Thoracic aorta (tissue), 2 donors: ENCODE measurements at regions not wholly inside any gene's neighbourhood (a gene's known extent, or its start where the extent isn't known, plus 50 kb on each side); places are given as distances from the start of the nearest gene placed in this dataset.

Experiments used
- ATAC-seq: fragments of 150-250 bp; one replicate; pipeline ENCODE4 v1.8.0; 2017; ENCODE audit warnings: low read depth; ENCODE audit not compliant: insufficient number of reproducible peaks, low FRiP score
- DNase-seq: peaks from one replicate; pipeline ENCODE4 v3.0.0-alpha.2; 2020; ENCODE audit warnings: low spot score
- H3K27ac ChIP-seq, 2 donors: fragments of 200-600 bp; sonication (generic); 1 replicate in 1 of 2; 2 replicates in 1 of 2; pipeline ENCODE4 v1.5.1; 2016; ENCODE audit warnings: mild to moderate bottlenecking in 2 of 2, moderate library complexity in 2 of 2
- H3K27me3 ChIP-seq: fragments of 200-600 bp; sonication (generic); replicated peaks from 2 replicates; pipeline ENCODE4 v1.6.0; 2016; ENCODE audit warnings: mild to moderate bottlenecking; ENCODE audit not compliant: insufficient read depth
- H3K36me3 ChIP-seq: fragments of 200-600 bp; sonication (generic); one replicate; pipeline ENCODE4 v1.5.1; 2016
- H3K4me1 ChIP-seq, 2 donors: fragments of 200-600 bp; sonication (generic); 1 replicate in 1 of 2; 2 replicates in 1 of 2; pipeline versions ENCODE4 v1.5.1 to v1.6.0; 2016; ENCODE audit warnings: low read depth in 2 of 2, mild to moderate bottlenecking in 1 of 2; ENCODE audit not compliant: control insufficient read depth in 1 of 2
- H3K4me3 ChIP-seq: fragments of 200-600 bp; sonication (generic); 2 replicates; pipeline ENCODE4 v1.5.1; 2016; ENCODE audit warnings: mild to moderate bottlenecking
- H3K9me3 ChIP-seq: fragments of 200-600 bp; sonication (generic); 2 replicates; pipeline ENCODE4 v1.5.1; 2016
- CTCF ChIP-seq: fragments of 200-600 bp; sonication (generic); IDR thresholded peaks from one replicate; pipeline ENCODE4 v1.5.1; 2019; ENCODE audit warnings: antibody characterized with exemption

DNA sequence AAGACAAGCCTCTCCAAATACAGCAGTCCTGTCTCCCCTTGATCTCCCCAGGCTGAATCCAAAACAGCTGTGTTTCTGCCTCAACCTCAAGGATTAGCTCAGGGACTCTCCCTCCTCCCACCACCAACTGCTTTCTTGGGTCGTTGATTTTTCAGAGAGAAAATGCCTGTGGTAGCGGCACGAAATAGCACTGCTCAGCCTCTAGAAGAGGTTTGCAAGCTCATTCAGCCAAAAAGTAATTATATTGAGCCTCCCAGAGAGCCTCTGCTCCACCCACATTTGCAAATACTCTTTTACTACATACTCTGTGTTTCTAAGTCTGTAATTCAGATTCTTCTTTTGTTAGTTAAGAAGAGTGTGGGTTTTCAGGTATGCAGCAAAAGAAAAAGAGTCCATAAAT, 396.4 kb upstream of the TNP1 start:
- no peak for ATAC-seq
- no peaks in the 10 kb centered on the region for H3K36me3 ChIP-seq

DNA sequence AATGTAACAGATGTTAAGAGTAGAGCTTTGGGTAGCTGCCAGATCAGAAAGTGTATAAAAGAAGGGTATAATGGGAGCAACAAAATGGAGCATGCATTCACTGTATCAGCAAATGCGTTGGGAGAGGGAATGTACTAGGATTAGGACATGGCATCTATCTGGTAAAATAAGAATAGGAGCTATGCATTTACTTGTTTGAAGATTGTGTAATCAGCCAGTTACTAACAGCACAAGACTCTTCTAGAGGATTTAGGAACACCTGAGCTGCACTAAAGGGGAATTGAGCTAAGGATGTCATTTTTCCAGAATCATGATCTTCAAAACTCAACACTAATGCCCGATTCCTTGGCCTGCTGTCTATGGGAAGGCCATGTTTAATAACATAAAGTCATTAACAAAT, 394.2 kb upstream of the TNP1 start:
- Histone ChIP-seq H3K4me3 (no peak overlapping the region), H3K9me3 (no peaks in the 10 kb centered on the region), H3K27me3 (no peaks in the 10 kb centered on the region), H3K36me3 (no peaks in the 10 kb centered on the region), H3K4me1 (peaks cover 0 to 16% of the 10 kb centered on the region in 2 donors), H3K27ac (no peak overlapping the region)
- no peak for ATAC-seq
- DNase-seq = no peak
- TF ChIP-seq CTCF = no peak

More for the DNA sequence above, 396.4 kb upstream of the TNP1 start:
- H3K27ac ChIP-seq = no peak overlapping the region
- no peak for DNase-seq
- no peaks in the 10 kb centered on the region for H3K9me3 ChIP-seq
- no peaks in the 10 kb centered on the region for H3K4me1 ChIP-seq
- no peak for TF ChIP-seq CTCF
- no peaks in the 10 kb centered on the region for H3K27me3 ChIP-seq
- no peak overlapping the region for H3K4me3 ChIP-seq

GRCh38 chr2:217252181-217252580, 392.3 kb upstream of the TNP1 start:
- Histone ChIP-seq H3K4me3 (no peak overlapping the region), H3K9me3 (no peaks in the 10 kb centered on the region), H3K4me1 (peaks cover 5 to 36% of the 10 kb centered on the region in 2 donors), H3K27me3 (no peaks in the 10 kb centered on the region), H3K27ac (no peak overlapping the region), H3K36me3 (no peaks in the 10 kb centered on the region)
- DNase-seq = no peak
- ATAC-seq = no peak
- TF ChIP-seq CTCF = no peak

DNA sequence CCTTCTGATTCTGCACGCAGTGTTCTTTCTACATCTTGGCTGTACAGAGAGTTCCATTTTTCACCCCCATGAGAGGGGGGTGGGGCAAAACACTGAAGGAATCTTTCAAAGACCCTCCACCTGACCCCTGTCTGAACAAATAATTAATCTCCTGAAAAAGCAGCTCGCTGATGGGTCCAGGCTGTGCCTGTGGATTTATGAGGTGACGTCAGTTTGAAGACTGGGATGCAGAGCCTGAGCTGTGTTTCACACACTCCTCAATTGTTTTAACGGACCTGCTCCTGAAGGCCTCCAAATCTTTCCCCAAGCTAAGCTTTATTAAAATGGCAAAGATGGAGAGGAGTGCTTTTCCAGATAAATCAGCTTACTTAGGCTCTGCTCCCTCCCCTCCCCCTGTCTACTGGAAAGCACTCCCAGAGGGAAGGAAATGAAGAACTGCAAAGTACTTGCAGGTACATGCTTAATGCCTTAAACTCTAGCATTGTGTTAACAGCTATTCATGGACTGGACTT, 390.2 kb upstream of the TNP1 start:
- Histone ChIP-seq H3K4me1 (peaks cover 5 to 38% of the 10 kb centered on the region in 2 donors), H3K27me3 (no peaks in the 10 kb centered on the region), H3K4me3 (no peak overlapping the region), H3K36me3 (no peaks in the 10 kb centered on the region), H3K27ac (peak overlapping the region; percentile 33 to 72), H3K9me3 (no peaks in the 10 kb centered on the region)
- ATAC-seq (no peak), DNase-seq (no peak)
- TF ChIP-seq CTCF = no peak

GRCh38 chr2:217249121-217250012, 389.5 kb upstream of the TNP1 start:
- Histone ChIP-seq H3K4me3 (no peak overlapping the region), H3K27ac (peak overlapping the region; percentile 33 to 72), H3K4me1 (peaks cover 5 to 38% of the 10 kb centered on the region in 2 donors), H3K9me3 (no peaks in the 10 kb centered on the region), H3K36me3 (no peaks in the 10 kb centered on the region), H3K27me3 (no peaks in the 10 kb centered on the region)
- ATAC-seq (no peak), DNase-seq (no peak)
- TF ChIP-seq CTCF = no peak
